COLO829 (cell line): ENCODE measurements at regions not wholly inside any gene's neighbourhood (a gene's known extent, or its start where the extent isn't known, plus 50 kb on each side); places are given as distances from the start of the nearest gene placed in this dataset.
"Not testable (repeated sequence)": the region's sequence is repeated elsewhere in the genome, so short reads cannot be mapped to it uniquely, and the experiment has no call there.

Source experiments
- DNase-seq: peaks from one replicate; pipeline ENCODE4 v3.0.0; 2012; ENCODE audit warnings: low spot score

GRCh38 chr9:74357577-74357976 is 139.6 kb upstream of the RORB start:
- no peak for DNase-seq

GRCh38 chr9:74358959-74359358 is 138.2 kb upstream of the RORB start:
- peak; percentile 61 for DNase-seq

DNA sequence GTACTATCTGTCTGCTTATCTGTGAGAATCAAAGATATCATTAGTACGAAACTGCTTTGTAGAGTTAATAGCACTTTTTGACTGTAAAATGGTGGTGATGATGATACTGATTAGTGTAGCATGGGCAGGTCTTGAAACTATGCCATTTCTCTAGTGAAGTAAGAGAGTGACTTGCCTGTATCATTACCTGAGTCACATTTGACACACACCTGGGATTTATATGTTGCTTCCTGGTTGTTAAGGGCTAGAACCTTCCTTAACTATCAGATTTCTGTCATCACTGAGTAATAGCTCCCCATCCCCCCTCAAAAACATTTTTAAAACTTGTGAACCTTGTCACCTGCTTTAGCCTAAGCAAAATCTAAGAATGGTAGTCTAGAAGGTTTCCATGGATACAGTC is 135.6 kb upstream of the RORB start:
- no peak for DNase-seq

DNA sequence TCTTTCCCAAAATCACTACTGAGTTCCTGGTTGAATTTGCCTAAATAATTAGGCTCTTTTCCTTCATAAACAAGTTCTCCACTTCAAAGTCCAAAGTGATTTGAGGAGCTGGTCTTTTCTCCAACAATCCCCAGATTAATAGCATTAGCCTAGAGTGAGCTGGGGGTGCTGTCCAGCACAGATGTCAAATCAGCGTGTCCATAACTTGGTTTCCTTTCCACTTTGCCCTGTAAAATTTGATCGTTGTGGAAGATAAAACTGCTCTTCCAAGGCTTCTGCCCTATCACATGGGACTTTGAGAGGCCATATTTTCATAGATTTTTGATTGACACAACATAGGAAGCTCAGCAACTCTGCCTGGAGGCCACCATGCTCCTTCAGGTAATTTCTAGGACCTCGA is 134.7 kb upstream of the RORB start:
- no peak for DNase-seq

DNA sequence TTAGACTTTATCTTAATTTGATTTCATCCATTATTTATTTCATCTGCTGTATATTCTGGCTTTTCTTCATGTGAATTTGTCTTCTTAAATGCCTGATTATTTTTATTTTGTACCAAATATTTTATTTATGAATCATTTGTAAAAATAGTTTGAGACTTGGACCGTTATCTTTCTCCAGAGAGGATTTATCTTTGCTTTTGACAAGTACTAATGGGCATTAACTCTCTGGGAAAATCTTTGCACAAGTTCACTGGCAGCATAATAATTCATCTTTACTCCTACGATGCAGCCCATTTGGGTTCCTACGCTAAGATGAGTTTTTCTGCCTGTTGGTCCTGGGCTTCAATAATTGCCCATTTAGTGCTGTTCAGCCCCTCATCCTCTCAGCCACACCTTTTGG is 131.0 kb upstream of the RORB start:
- no peak for DNase-seq

DNA sequence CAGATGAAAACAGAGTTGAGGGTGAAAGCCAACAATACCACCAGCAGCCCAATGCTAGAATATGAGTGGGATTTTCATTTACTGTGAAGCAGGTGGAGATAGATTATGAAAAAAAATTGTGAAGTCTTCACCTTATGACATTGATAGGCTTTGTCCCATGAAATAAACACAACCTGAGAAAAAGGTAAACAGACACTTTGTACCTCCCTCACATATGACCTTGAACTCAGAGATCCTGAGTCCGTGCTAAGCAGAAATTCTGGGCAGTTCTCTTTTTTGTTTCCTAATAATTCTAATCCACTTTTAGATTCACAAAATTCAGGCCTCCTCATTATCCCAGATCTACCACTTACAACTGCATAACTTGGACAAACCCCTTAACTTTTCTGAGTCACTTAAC is 127.3 kb upstream of the RORB start:
- DNase-seq = no peak

DNA sequence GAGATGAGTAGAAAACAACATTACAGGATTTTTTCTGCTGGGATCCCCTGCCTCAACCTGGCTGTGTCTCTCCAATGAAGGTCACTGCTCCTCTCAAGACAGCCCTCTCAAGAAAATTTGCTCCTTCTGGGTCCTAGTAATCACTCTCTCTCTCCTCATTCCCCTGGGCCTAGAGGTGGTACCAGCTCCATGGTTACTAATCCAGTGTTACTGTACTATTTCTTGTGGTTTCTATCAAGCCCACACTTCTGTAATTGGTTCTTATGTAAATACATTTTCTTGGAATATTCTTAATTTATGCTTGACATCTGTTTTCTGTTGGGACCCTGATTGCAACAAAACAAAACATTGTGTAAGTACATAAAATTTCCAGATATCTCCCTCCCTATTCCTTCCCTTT is 123.8 kb upstream of the RORB start:
- DNase-seq = no peak

DNA sequence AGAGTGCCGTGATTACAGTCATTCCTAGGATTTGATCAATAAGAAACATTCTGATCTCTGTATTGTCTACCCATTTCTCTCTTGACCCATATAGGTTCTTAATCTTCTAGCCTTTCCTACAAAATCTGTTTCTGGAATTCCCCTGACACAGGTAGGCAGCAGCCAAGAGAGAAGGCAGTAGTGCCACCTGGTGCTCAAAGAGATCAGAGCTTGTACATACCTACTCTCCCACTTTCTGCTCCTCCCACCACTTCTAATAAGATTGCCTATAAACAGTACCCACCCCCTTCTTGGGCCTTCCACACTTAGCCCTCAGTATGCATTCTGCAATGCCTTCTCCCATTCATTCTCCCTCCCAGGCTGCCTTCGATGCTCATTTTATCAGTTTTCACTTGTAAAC is 117.4 kb upstream of the RORB start:
- DNase-seq = peak; percentile 49

- DNase-seq = no peak
These were observed 105.3 kb upstream of the RORB start for GRCh38 chr9:74391816-74392215.

- no peak for DNase-seq
These were observed 93.6 kb upstream of the RORB start for GRCh38 chr9:74403581-74403980.

GRCh38 chr9:74404620-74405019 is 92.5 kb upstream of the RORB start:
- no peak for DNase-seq

GRCh38 chr9:74407166-74407565 is 90.0 kb upstream of the RORB start:
- no peak for DNase-seq

DNA sequence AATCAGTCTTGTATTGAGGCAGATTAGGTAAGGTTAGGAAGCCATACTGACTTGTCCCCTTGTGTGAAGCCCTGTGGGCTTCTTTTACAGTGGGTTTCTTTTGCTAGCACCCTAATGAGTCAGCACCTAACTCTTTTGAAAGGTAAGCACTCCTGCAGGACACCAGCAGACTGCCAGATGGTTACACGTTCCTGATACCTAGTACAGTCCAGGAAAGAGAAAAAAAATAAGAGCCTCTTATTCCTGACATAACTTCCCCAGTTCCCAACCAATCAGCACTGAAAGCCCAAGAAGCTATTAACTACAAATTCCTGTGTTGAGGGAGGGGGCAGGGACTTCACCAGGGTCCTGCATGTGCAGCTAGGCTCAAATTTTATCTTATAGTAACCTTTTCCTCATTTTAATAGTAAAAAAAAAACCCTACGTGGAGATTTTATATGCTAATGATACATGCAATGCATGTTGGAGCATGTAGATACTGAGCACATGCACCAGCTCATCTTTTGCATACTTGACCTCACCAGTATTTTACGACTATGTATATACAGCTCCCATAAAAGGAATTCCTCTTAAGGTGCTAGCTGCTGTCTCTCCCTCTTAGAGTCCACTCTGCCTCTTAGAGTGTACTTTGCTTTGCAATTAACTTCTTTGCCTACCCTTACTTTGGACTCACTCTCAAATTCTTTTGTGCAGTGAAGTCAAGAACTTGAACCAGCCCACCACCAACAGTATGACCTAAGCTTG is 84.7 kb upstream of the RORB start:
- no peak for DNase-seq

- no peak for DNase-seq
These were observed 83.3 kb upstream of the RORB start for GRCh38 chr9:74413876-74414275.

DNA sequence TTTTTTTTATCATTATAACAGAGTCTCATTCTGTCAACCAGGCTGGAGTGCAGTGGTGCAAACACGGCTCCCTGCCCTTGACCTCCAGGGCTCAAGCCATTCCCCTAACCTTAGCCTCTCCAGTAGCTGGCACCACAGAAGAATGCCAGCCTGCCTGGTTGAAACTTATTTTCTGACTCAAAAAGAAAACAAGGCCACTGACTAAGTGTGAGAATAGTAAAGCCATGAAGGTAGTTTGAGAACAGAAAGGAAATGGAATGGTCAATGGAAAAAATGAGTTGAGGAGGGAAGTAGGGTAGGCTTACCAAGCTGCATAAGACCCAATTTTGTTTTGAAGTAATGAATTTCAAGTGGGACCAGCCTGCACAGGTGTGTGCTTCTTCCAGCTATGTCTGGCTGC is 82.8 kb upstream of the RORB start:
- no peak for DNase-seq

DNA sequence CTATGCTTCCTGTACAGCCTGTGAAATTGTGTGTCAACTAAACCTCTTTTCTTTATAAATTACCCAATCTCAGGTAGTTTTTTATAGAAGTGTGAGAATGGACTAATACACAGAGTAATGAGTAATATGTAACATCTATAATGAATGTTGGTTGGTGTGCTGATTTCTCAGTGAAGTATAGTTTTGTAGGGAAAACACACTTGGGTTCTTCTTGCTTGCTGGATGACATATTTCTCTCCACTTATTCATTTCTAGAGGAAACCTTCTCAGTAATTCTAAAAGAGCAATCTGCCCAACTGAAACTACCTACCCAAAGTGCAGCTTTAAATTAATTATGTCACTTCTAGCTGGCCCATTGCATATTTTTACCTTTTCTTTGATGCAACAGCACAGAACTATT is 81.1 kb upstream of the RORB start:
- DNase-seq = no peak

GRCh38 chr9:74424488-74424887 is 72.6 kb upstream of the RORB start:
- DNase-seq = not testable (repeated sequence)

DNA sequence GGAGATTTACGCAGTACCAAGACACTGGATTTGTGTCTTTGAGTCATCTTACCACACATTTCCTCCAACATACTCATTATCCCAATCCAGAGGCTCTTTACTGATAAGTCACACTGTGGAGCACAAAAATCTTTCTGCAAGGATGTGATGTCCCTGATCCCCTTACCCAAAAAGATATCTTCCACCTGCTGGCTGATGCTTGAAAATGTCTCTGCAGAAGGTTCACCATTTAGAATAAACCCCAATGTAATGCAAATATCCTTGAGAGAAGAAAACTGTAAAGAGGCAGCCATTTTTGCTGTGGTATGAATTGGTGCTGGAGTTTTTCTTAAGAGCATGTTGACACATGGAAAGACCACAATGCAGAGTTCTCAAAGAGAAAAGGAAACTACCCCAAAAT is 65.7 kb upstream of the RORB start:
- DNase-seq = no peak

GRCh38 chr9:74443036-74443750 is 53.9 kb upstream of the RORB start:
- DNase-seq = no peak

GRCh38 chr9:74444369-74444768 is 52.8 kb upstream of the RORB start:
- DNase-seq = no peak
